Neural cell (in vitro differentiated cells): ENCODE measurements at regions not wholly inside any gene's neighbourhood (a gene's known extent, or its start where the extent isn't known, plus 50 kb on each side); places are given as distances from the start of the nearest gene placed in this dataset.

Experiments
- H2AFZ ChIP-seq: fragments of 200-600, 300-800 bp; sonication (generic), shearing (Covaris generic); 2 replicates; pipeline ENCODE4 v1.6.0; 2014; ENCODE audit warnings: low read depth, mild to moderate bottlenecking, antibody characterized with exemption, low read length, moderate library complexity
- H3F3A ChIP-seq: fragments of 200-600 bp; shearing (Covaris generic); 2 replicates; pipeline ENCODE4 v1.6.1; 2016; ENCODE audit warnings: mild to moderate bottlenecking, moderate library complexity, mixed read lengths, antibody characterized with exemption, low read length; ENCODE audit not compliant: insufficient read depth, poor library complexity, severe bottlenecking
- H3K27ac ChIP-seq: fragments of 200-600, 300-800 bp; sonication (generic), shearing (Covaris generic); 2 replicates; pipeline ENCODE4 v1.5.1; 2014; ENCODE audit warnings: mild to moderate bottlenecking, low read length, moderate library complexity
- H3K27me3 ChIP-seq: fragments of 300-800, 200-600 bp; sonication (generic), shearing (Covaris generic); 2 replicates; pipeline ENCODE4 v1.6.0; 2014; ENCODE audit warnings: mild to moderate bottlenecking, low read depth, low read length, moderate library complexity; ENCODE audit not compliant: insufficient read depth
- H3K36me3 ChIP-seq: fragments of 300-800, 200-600 bp; sonication (generic), shearing (Covaris generic); 2 replicates; pipeline ENCODE4 v1.5.1; 2014; ENCODE audit warnings: mild to moderate bottlenecking, antibody characterized with exemption, low read length, moderate library complexity; ENCODE audit not compliant: insufficient read depth
- H3K4me2 ChIP-seq: fragments of 300-800, 200-600 bp; sonication (generic), shearing (Covaris generic); 2 replicates; pipeline ENCODE4 v1.6.0; 2014; ENCODE audit warnings: mild to moderate bottlenecking, low read length
- H3K4me3 ChIP-seq: fragments of 300-800, 200-600 bp; sonication (generic), shearing (Covaris generic); 2 replicates; pipeline ENCODE4 v1.5.1; 2014; ENCODE audit warnings: mild to moderate bottlenecking, low read length, moderate library complexity
- H3K79me2 ChIP-seq: fragments of 200-600 bp; shearing (Covaris generic); replicated peaks from 2 replicates; pipeline ENCODE4 v1.6.0; 2014; ENCODE audit warnings: mild to moderate bottlenecking, low read length, moderate library complexity; ENCODE audit not compliant: insufficient read depth
- H3K9ac ChIP-seq: fragments of 300-800, 200-600 bp; sonication (generic), shearing (Covaris generic); 2 replicates; pipeline ENCODE4 v1.6.1; 2016; ENCODE audit warnings: mild to moderate bottlenecking, low read length, mixed read lengths
- H3K9me2 ChIP-seq: fragments of 200-600 bp; shearing (Covaris generic); 2 replicates; pipeline ENCODE4 v1.6.1; 2016; ENCODE audit warnings: mild to moderate bottlenecking, low read length, mixed read lengths; ENCODE audit not compliant: insufficient read depth
- H3K9me3 ChIP-seq: fragments of 200-600, 300-800 bp; sonication (generic), shearing (Covaris generic); 2 replicates; pipeline ENCODE4 v1.6.1; 2016; ENCODE audit warnings: mild to moderate bottlenecking, mixed run types, low read length, moderate library complexity, mixed read lengths
- H4K20me1 ChIP-seq: fragments of 200-600 bp; shearing (Covaris generic); 2 replicates; pipeline ENCODE4 v1.6.1; 2016; ENCODE audit warnings: mild to moderate bottlenecking, mixed run types; ENCODE audit not compliant: insufficient read depth
- CTCF ChIP-seq: fragments of 450-650 bp; IDR thresholded peaks from 2 replicates; pipeline ENCODE4 v1.5.1; 2014; ENCODE audit warnings: antibody characterized with exemption, mild to moderate bottlenecking, moderate library complexity; ENCODE audit not compliant: poor library complexity, severe bottlenecking
- EP300 ChIP-seq: fragments of 450-650 bp; conservative IDR thresholded peaks from 2 replicates; pipeline ENCODE4 v1.6.1; 2014; ENCODE audit warnings: antibody characterized with exemption, mild to moderate bottlenecking, moderate library complexity; ENCODE audit not compliant: poor library complexity, severe bottlenecking
- EZH2 ChIP-seq: fragments of 200-600, 300-800 bp; shearing (Covaris generic), sonication (generic); IDR thresholded peaks from 2 replicates; pipeline ENCODE4 v1.6.1; 2014; ENCODE audit warnings: antibody characterized with exemption, low read length, borderline replicate concordance, mild to moderate bottlenecking; ENCODE audit not compliant: insufficient read depth, poor library complexity, severe bottlenecking
- MXI1 ChIP-seq: fragments of 450-650 bp; conservative IDR thresholded peaks from 2 replicates; pipeline ENCODE4 v1.6.1; 2014; ENCODE audit warnings: antibody characterized with exemption, mild to moderate bottlenecking; ENCODE audit not compliant: poor library complexity, severe bottlenecking
- POLR2AphosphoS5 ChIP-seq: IDR thresholded peaks from 2 replicates; pipeline ENCODE4 v1.6.1; 2012
- RAD21 ChIP-seq: fragments of 450-650 bp; conservative IDR thresholded peaks from 2 replicates; pipeline ENCODE4 v1.6.1; 2014; ENCODE audit warnings: antibody characterized with exemption, mild to moderate bottlenecking, moderate library complexity
- REST ChIP-seq: IDR thresholded peaks from 2 replicates; pipeline ENCODE4 v1.6.1; 2012; ENCODE audit warnings: borderline replicate concordance
- SMC3 ChIP-seq: fragments of 450-650 bp; conservative IDR thresholded peaks from 2 replicates; pipeline ENCODE4 v1.6.1; 2014; ENCODE audit warnings: antibody characterized with exemption, mild to moderate bottlenecking, moderate library complexity; ENCODE audit not compliant: poor library complexity
- TAF1 ChIP-seq: IDR thresholded peaks from 2 replicates; pipeline ENCODE4 v1.6.1; 2012; ENCODE audit warnings: low read depth

- no peak overlapping the region for H2AFZ ChIP-seq
- TF ChIP-seq SMC3 (no peak), CTCF (no peak), RAD21 (no peak), EP300 (no peak), TAF1 (no peak), REST (no peak), POLR2AphosphoS5 (no peak), MXI1 (no peak)
Measured at GRCh38 chr4:184289179-184289535, 71.5 kb upstream of the ENPP6 start.

GRCh38 chr4:184288451-184289178 lies 70.9 kb upstream of the ENPP6 start:
- no peaks in the 10 kb centered on the region for H3K9me2 ChIP-seq
- no peaks in the 10 kb centered on the region for H3K27me3 ChIP-seq
- no peaks in the 10 kb centered on the region for H3F3A ChIP-seq
- no peaks in the 10 kb centered on the region for H3K79me2 ChIP-seq
- H3K4me2 ChIP-seq, result no peak overlapping the region
- H3K36me3 ChIP-seq, result no peaks in the 10 kb centered on the region
- H3K27ac ChIP-seq, result no peak overlapping the region
- H3K9me3 ChIP-seq, result no peaks in the 10 kb centered on the region
- H2AFZ ChIP-seq, result no peak overlapping the region
- no peak overlapping the region for H3K4me3 ChIP-seq
- no peak overlapping the region for H3K9ac ChIP-seq
- no peak for TF ChIP-seq EZH2
- no peak for TF ChIP-seq SMC3
- TF ChIP-seq REST, result no peak
- no peak for TF ChIP-seq RAD21
- no peak for TF ChIP-seq POLR2AphosphoS5
- TF ChIP-seq MXI1, result no peak
- TF ChIP-seq CTCF, result no peak
- TF ChIP-seq TAF1, result no peak
- no peaks in the 10 kb centered on the region for H4K20me1 ChIP-seq

More at GRCh38 chr4:184289179-184289535, 71.5 kb upstream of the ENPP6 start:
- no peaks in the 10 kb centered on the region for H3K9me3 ChIP-seq
- H3K4me2 ChIP-seq, result no peak overlapping the region
- no peaks in the 10 kb centered on the region for H3K27me3 ChIP-seq
- no peaks in the 10 kb centered on the region for H4K20me1 ChIP-seq
- H3K27ac ChIP-seq, result no peak overlapping the region
- no peak overlapping the region for H3K4me3 ChIP-seq
- no peaks in the 10 kb centered on the region for H3K9me2 ChIP-seq
- no peak overlapping the region for H3K9ac ChIP-seq
- H3K79me2 ChIP-seq, result no peaks in the 10 kb centered on the region
- H3F3A ChIP-seq, result no peaks in the 10 kb centered on the region
- H3K36me3 ChIP-seq, result no peaks in the 10 kb centered on the region
